GM12892 (cell line): ENCODE measurements at regions not wholly inside any gene's neighbourhood (a gene's known extent, or its start where the extent isn't known, plus 50 kb on each side); places are given as distances from the start of the nearest gene placed in this dataset.

Source experiments
- POLR2A ChIP-seq: IDR thresholded peaks from 2 replicates; pipeline ENCODE4 v1.6.1; 2011; ENCODE audit warnings: low read depth, low read length, control low read depth
- POLR2AphosphoS5 ChIP-seq: IDR thresholded peaks from 2 replicates; pipeline ENCODE4 v1.6.1; 2011; ENCODE audit warnings: low read depth, low read length, control low read depth
- TAF1 ChIP-seq: IDR thresholded peaks from 2 replicates; pipeline ENCODE4 v1.6.1; 2011; ENCODE audit warnings: low read depth, mild to moderate bottlenecking, control low read depth, low read length, borderline replicate concordance

- TF ChIP-seq POLR2AphosphoS5 (no peak), POLR2A (no peak), TAF1 (no peak)
These were observed 602.2 kb downstream of the BUD13 start for GRCh38 chr11:116170526-116171120.
